Loucy (cell line): ENCODE measurements at regions not wholly inside any gene's neighbourhood (a gene's known extent, or its start where the extent isn't known, plus 50 kb on each side); places are given as distances from the start of the nearest gene placed in this dataset.

ENCODE experiments used
- H2AFZ ChIP-seq: fragments of 200-600 bp; sonication (generic); 2 replicates; pipeline ENCODE4 v1.6.0; 2016; ENCODE audit warnings: antibody characterized with exemption, mild to moderate bottlenecking, low read length, moderate library complexity
- H3F3A ChIP-seq: fragments of 200-600 bp; 2 replicates; pipeline ENCODE4 v1.6.0; 2016; ENCODE audit warnings: antibody characterized with exemption, low read depth, mild to moderate bottlenecking
- H3K27me3 ChIP-seq: fragments of 200-600 bp; sonication (generic); 2 replicates; pipeline ENCODE4 v1.6.1; 2014; ENCODE audit warnings: low read length, mild to moderate bottlenecking; ENCODE audit not compliant: insufficient read depth, poor library complexity, severe bottlenecking
- H3K36me3 ChIP-seq: fragments of 200-600 bp; sonication (generic); 2 replicates; pipeline ENCODE4 v1.6.1; 2016; ENCODE audit warnings: low read length; ENCODE audit not compliant: insufficient read depth
- H3K4me1 ChIP-seq: fragments of 200-600 bp; sonication (generic); 2 replicates; pipeline ENCODE4 v1.5.1; 2014; ENCODE audit warnings: low read length, mild to moderate bottlenecking; ENCODE audit not compliant: insufficient read depth, poor library complexity, severe bottlenecking
- H3K4me2 ChIP-seq: fragments of 200-600 bp; sonication (generic); 2 replicates; pipeline ENCODE4 v1.6.0; 2014; ENCODE audit warnings: antibody characterized with exemption, low read length, low read depth, mild to moderate bottlenecking; ENCODE audit not compliant: poor library complexity, severe bottlenecking
- H3K4me3 ChIP-seq: fragments of 200-600 bp; sonication (generic); 2 replicates; pipeline ENCODE4 v1.5.1; 2014; ENCODE audit warnings: low read length, mild to moderate bottlenecking, mixed read lengths; ENCODE audit not compliant: poor library complexity, severe bottlenecking
- H3K79me2 ChIP-seq: fragments of 200-600 bp; sonication (generic); 2 replicates; pipeline ENCODE4 v1.6.1; 2014; ENCODE audit warnings: low read length; ENCODE audit not compliant: insufficient read depth
- H3K9ac ChIP-seq: fragments of 200-600 bp; sonication (generic); 2 replicates; pipeline ENCODE4 v1.6.0; 2014; ENCODE audit warnings: mild to moderate bottlenecking, low read depth, low read length, moderate library complexity; ENCODE audit not compliant: poor library complexity, severe bottlenecking
- H3K9me2 ChIP-seq: fragments of 200-600 bp; sonication (generic); replicated peaks from 2 replicates; pipeline ENCODE4 v1.6.1; 2016; ENCODE audit warnings: low read depth, low read length, mixed read lengths
- H3K9me3 ChIP-seq: fragments of 200-600 bp; sonication (generic); 2 replicates; pipeline ENCODE4 v1.6.1; 2014; ENCODE audit warnings: mild to moderate bottlenecking, antibody characterized with exemption, low read length, low read depth; ENCODE audit not compliant: insufficient read depth
- H4K20me1 ChIP-seq: fragments of 200-600 bp; sonication (generic); 2 replicates; pipeline ENCODE4 v1.6.0; 2014; ENCODE audit warnings: antibody characterized with exemption, low read length, mild to moderate bottlenecking; ENCODE audit not compliant: insufficient read depth, poor library complexity, severe bottlenecking
- EZH2phosphoT487 ChIP-seq: fragments of 200-600 bp; IDR thresholded peaks from 2 replicates; pipeline ENCODE4 v1.6.1; 2018; ENCODE audit warnings: antibody characterized with exemption, mild to moderate bottlenecking, moderate library complexity, borderline replicate concordance
- TF ChIP-seq, protein P1 (sequence below): fragments of 200-600 bp; sonication (generic); conservative IDR thresholded peaks from 2 replicates; pipeline ENCODE4 v1.5.1; 2014; ENCODE audit warnings: mild to moderate bottlenecking, antibody characterized with exemption, low read length

DNA sequence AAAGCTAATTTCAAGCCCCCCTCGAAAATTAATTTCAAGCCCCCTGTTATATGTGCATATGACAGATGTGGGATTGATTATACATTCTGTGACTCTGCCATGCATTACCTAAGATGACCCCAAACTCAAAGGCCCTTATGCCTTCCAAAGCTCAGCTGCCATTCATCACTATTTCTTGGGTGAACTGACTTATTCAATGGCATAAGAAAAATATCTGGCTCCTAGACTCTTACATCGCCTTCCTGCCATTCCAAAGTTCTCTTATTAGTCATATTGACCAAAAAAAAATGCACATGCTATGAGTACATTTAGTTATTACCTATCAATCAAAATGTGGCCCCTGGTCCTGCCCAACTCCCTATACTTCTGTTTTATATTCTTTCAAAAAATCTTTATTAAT is 291.8 kb upstream of the CHAC2 start:
- Histone ChIP-seq H3K4me3 (no peak overlapping the region), H3K4me1 (no peaks in the 10 kb centered on the region), H4K20me1 (no peaks in the 10 kb centered on the region), H2AFZ (no peak overlapping the region), H3K9ac (no peak overlapping the region), H3K9me2 (no peaks in the 10 kb centered on the region), H3K36me3 (no peaks in the 10 kb centered on the region), H3F3A (no peaks in the 10 kb centered on the region), H3K79me2 (no peaks in the 10 kb centered on the region), H3K27me3 (no peaks in the 10 kb centered on the region), H3K4me2 (no peak overlapping the region), H3K9me3 (no peaks in the 10 kb centered on the region)
- TF ChIP-seq EZH2phosphoT487: no peak
- TF ChIP-seq, protein P1, sequence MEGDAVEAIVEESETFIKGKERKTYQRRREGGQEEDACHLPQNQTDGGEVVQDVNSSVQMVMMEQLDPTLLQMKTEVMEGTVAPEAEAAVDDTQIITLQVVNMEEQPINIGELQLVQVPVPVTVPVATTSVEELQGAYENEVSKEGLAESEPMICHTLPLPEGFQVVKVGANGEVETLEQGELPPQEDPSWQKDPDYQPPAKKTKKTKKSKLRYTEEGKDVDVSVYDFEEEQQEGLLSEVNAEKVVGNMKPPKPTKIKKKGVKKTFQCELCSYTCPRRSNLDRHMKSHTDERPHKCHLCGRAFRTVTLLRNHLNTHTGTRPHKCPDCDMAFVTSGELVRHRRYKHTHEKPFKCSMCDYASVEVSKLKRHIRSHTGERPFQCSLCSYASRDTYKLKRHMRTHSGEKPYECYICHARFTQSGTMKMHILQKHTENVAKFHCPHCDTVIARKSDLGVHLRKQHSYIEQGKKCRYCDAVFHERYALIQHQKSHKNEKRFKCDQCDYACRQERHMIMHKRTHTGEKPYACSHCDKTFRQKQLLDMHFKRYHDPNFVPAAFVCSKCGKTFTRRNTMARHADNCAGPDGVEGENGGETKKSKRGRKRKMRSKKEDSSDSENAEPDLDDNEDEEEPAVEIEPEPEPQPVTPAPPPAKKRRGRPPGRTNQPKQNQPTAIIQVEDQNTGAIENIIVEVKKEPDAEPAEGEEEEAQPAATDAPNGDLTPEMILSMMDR: no peak

DNA sequence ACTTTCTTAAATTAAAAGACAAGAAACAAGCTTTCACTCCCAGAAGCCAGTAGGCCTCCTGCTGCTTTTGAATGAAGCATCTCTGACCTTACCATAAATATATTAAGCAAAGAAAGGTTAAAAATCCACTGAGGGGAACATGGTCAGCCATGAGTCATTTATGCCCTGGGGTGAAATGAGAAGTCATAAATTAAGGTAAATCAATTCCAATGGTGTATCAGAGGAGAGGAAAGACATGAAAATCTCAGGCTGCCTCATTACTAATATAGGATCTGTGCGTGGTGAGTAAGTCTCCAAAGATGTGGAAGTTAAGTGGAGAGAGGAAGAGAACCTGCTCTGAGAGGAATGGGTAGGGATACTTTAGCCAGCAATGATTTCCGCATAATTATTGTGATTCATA is 292.3 kb upstream of the CHAC2 start:
- H3K36me3 ChIP-seq: no peaks in the 10 kb centered on the region
- no peak overlapping the region for H3K9ac ChIP-seq
- no peaks in the 10 kb centered on the region for H3K9me3 ChIP-seq
- no peak overlapping the region for H3K4me3 ChIP-seq
- no peaks in the 10 kb centered on the region for H3K9me2 ChIP-seq
- H2AFZ ChIP-seq: no peak overlapping the region
- H3K4me2 ChIP-seq: no peak overlapping the region
- no peaks in the 10 kb centered on the region for H3K79me2 ChIP-seq
- TF ChIP-seq, protein P1: no peak
- TF ChIP-seq EZH2phosphoT487: no peak
- H3F3A ChIP-seq: no peaks in the 10 kb centered on the region
- H3K27me3 ChIP-seq: no peaks in the 10 kb centered on the region
- no peaks in the 10 kb centered on the region for H4K20me1 ChIP-seq
- H3K4me1 ChIP-seq: no peaks in the 10 kb centered on the region

DNA sequence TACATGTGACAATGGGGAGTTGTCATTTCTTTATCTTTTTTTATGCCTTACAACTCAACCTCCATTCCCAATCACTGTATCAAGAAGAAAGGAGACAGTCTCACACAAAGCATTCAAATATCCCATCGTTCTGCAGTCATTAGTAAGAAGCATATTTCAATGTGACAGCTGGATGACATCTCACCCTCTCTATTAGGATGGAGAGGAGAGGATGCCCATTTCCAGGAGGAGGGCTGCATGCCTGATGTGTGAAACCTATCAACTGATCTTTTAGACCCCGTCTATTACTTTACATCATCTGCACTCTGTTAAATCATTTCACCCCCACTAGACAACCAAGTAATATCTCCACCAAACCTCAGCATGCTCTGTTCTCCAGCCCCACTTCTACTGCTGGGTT is 292.7 kb upstream of the CHAC2 start:
- H2AFZ ChIP-seq: no peak overlapping the region
- H3K36me3 ChIP-seq: no peaks in the 10 kb centered on the region
- no peak overlapping the region for H3K4me3 ChIP-seq
- TF ChIP-seq EZH2phosphoT487: no peak
- TF ChIP-seq, protein P1: no peak
- no peaks in the 10 kb centered on the region for H3K79me2 ChIP-seq
- no peaks in the 10 kb centered on the region for H3F3A ChIP-seq
- H3K9me2 ChIP-seq: no peaks in the 10 kb centered on the region
- H3K4me1 ChIP-seq: no peaks in the 10 kb centered on the region
- H3K4me2 ChIP-seq: no peak overlapping the region
- H3K9me3 ChIP-seq: no peaks in the 10 kb centered on the region
- no peak overlapping the region for H3K9ac ChIP-seq
- H4K20me1 ChIP-seq: no peaks in the 10 kb centered on the region
- no peaks in the 10 kb centered on the region for H3K27me3 ChIP-seq
